K562 (cell line): ENCODE measurements at regions not wholly inside any gene's neighbourhood (a gene's known extent, or its start where the extent isn't known, plus 50 kb on each side); places are given as distances from the start of the nearest gene placed in this dataset.

ENCODE experiments used
- ATAC-seq: fragments of 200-7000 bp; cut with Tn5 transposase; 3 replicates; pipeline ENCODE4 v1.9.1; 2020; ENCODE audit warnings: moderate library complexity
- BruUV-seq: library from RNA; stranded (reverse); fragments of 400-500 nt; replicated peaks from 2 replicates; lab custom pipeline; 2021; lab: Mats Ljungman, UMichigan
- CTCF ChIA-PET: fragments of 300-600 bp; formaldehyde crosslinking; extraction: SDS; loops from one replicate; lab custom pipeline; 2021; ENCODE audit warnings: low intra/inter-chr PET ratio; lab: Yijun Ruan, JAX
- POLR2A ChIA-PET: fragments of 300-600, 350-650 bp; sonication (Branson Sonifier 250); formaldehyde crosslinking; extraction: SDS; loops from one replicate; lab custom pipeline; 2021; ENCODE audit warnings: antibody characterized with exemption, inconsistent platforms; lab: Yijun Ruan, JAX
- DNase-seq, 4 experiments: peaks; one replicate each; pipeline versions ENCODE4 v3.0.0 to v3.0.0-alpha.2; 2011 to 2018; ENCODE audit warnings: low spot score in 3 of 4, mixed read lengths in 3 of 4; ENCODE audit errors: extremely low read depth in 1 of 4
- FAIRE-seq: peaks from 2 replicates; lab custom pipeline; 2011; peaks lifted over from hg19 to GRCh38; lab: Jason Lieb, UNC
- H2AFZ ChIP-seq: 2 replicates; pipeline ENCODE4 v1.6.0; 2011; ENCODE audit warnings: low read depth, low read length, control low read depth, inconsistent platforms
- H3K27ac ChIP-seq: fragments of 200-600 bp; 3 replicates; pipeline ENCODE4 v1.8.0; 2011; ENCODE audit warnings: low read depth, mild to moderate bottlenecking, control low read depth, inconsistent platforms, low read length, moderate library complexity, mixed read lengths; ENCODE audit errors: extremely low read depth
- H3K27me3 ChIP-seq, 2 experiments: fragments of 300-600 bp in 1 of 2; 2 replicates in 1 of 2; 3 replicates in 1 of 2; pipeline versions ENCODE4 v1.6.0 to v1.8.0; 2011; ENCODE audit warnings: inconsistent platforms in 2 of 2, low read length in 2 of 2, mild to moderate bottlenecking in 1 of 2, mixed read lengths in 1 of 2, moderate library complexity in 1 of 2; ENCODE audit not compliant: control insufficient read depth in 2 of 2, insufficient read depth in 2 of 2
- H3K36me3 ChIP-seq: fragments of 300-600 bp; 3 replicates; pipeline ENCODE4 v1.8.0; 2011; ENCODE audit warnings: mild to moderate bottlenecking, low read length, inconsistent platforms; ENCODE audit not compliant: control insufficient read depth, insufficient read depth
- H3K4me1 ChIP-seq, 2 experiments: fragments of 200-600 bp in 1 of 2; replicated peaks in 1 of 2; 2 replicates in 1 of 2; 3 replicates in 1 of 2; pipeline versions ENCODE4 v1.5.1 to v1.8.0; 2011; ENCODE audit warnings: inconsistent platforms in 2 of 2, low read length in 2 of 2, mild to moderate bottlenecking in 1 of 2, mixed read lengths in 1 of 2, moderate library complexity in 1 of 2; ENCODE audit not compliant: control insufficient read depth in 2 of 2, insufficient read depth in 2 of 2
- H3K4me2 ChIP-seq: 2 replicates; pipeline ENCODE4 v1.6.1; 2011; ENCODE audit warnings: low read length, control low read depth, inconsistent platforms, mixed read lengths; ENCODE audit not compliant: insufficient read depth
- H3K4me3 ChIP-seq: fragments of 200-600 bp; sonication (generic), shearing (Covaris generic); 2 replicates; pipeline ENCODE4 v1.5.1; 2016; ENCODE audit warnings: control low read depth, inconsistent platforms
- H3K79me2 ChIP-seq: fragments of 200-600 bp; 3 replicates; pipeline ENCODE4 v1.8.0; 2011; ENCODE audit warnings: low read length, inconsistent platforms; ENCODE audit not compliant: control insufficient read depth, insufficient read depth
- H3K9ac ChIP-seq, 2 experiments: 2 replicates each; pipeline versions ENCODE4 v1.6.0 to v1.6.1; 2011; ENCODE audit warnings: low read depth in 2 of 2, low read length in 2 of 2, control low read depth in 1 of 2, inconsistent platforms in 1 of 2, mild to moderate bottlenecking in 1 of 2, mixed read lengths in 1 of 2; ENCODE audit not compliant: insufficient read depth in 1 of 2
- H3K9me1 ChIP-seq: one replicate; pipeline ENCODE4 v1.6.0; 2011; ENCODE audit warnings: inconsistent platforms, mild to moderate bottlenecking, low read length, moderate library complexity; ENCODE audit not compliant: control insufficient read depth, insufficient read depth
- H3K9me3 ChIP-seq: replicated peaks from 2 replicates; pipeline ENCODE4 v1.5.1; 2011; ENCODE audit warnings: low read depth, low read length, inconsistent platforms; ENCODE audit not compliant: control insufficient read depth, insufficient read depth
- H4K20me1 ChIP-seq: replicated peaks from 2 replicates; pipeline ENCODE4 v1.6.1; 2011; ENCODE audit warnings: low read length, inconsistent platforms, mixed read lengths; ENCODE audit not compliant: control insufficient read depth, insufficient read depth
- CREB1 ChIP-seq, 2 experiments: sonication (generic) in 1 of 2; formaldehyde crosslinking in 1 of 2; IDR thresholded peaks; 2 replicates each; pipeline versions ENCODE4 v1.6.1 to v1.8.0; 2012 to 2022; ENCODE audit warnings: inconsistent platforms in 1 of 2, mild to moderate bottlenecking in 1 of 2, missing genetic modification reagents in 1 of 2, moderate library complexity in 1 of 2
- FOXP1 ChIP-seq: sonication (generic); formaldehyde crosslinking; IDR thresholded peaks from 2 replicates; pipeline ENCODE4 v1.8.0; 2022; ENCODE audit warnings: mild to moderate bottlenecking, missing genetic modification reagents
- GABPB2 ChIP-seq: fragments of 250-450 bp; sonication (Bioruptor Pico); conservative IDR thresholded peaks from 2 replicates; pipeline ENCODE4 v1.5.1; 2021; ENCODE audit warnings: mild to moderate bottlenecking
- HNRNPLL ChIP-seq: fragments of 200-400 bp; formaldehyde crosslinking; IDR thresholded peaks from 2 replicates; pipeline ENCODE4 v1.6.1; 2017; ENCODE audit warnings: low read length, low read depth, mild to moderate bottlenecking; ENCODE audit not compliant: poor library complexity, severe bottlenecking
- NCOR1 ChIP-seq: fragments of 450-650 bp; IDR thresholded peaks from 2 replicates; pipeline ENCODE4 v1.6.1; 2016; ENCODE audit warnings: mild to moderate bottlenecking, moderate library complexity
- PHF20 ChIP-seq: fragments of 450-650 bp; IDR thresholded peaks from 2 replicates; pipeline ENCODE4 v1.6.1; 2018; ENCODE audit not compliant: partially characterized antibody
- XRCC3 ChIP-seq: fragments of 450-650 bp; IDR thresholded peaks from 2 replicates; pipeline ENCODE4 v1.6.1; 2017; ENCODE audit warnings: mild to moderate bottlenecking, moderate library complexity
- ZBTB1 ChIP-seq: sonication (generic); formaldehyde crosslinking; IDR thresholded peaks from 2 replicates; pipeline ENCODE4 v1.8.1; 2023; ENCODE audit warnings: missing genetic modification reagents, low read depth, mild to moderate bottlenecking, borderline replicate concordance
- ZNF12 ChIP-seq: sonication (generic); formaldehyde crosslinking; IDR thresholded peaks from 2 replicates; pipeline ENCODE4 v1.4.0; 2020; ENCODE audit warnings: mild to moderate bottlenecking, missing genetic modification reagents
- WGBS: fragments of 100-300 bp; shearing (Covaris generic); methylation state at CpG from one replicate; pipeline ENCODE4 v1.1.6; 2016; ENCODE audit warnings: low coverage, mixed read lengths; ENCODE audit not compliant: insufficient coverage; ENCODE audit errors: missing lambda C conversion rate; 5-methylcytosine and 5-hydroxymethylcytosine counted together
- in situ Hi-C: fragments of 300-500 bp; cut with MboI; formaldehyde crosslinking; loops from 4 replicates; pipeline ENCODE4 v1.15.0; 2018; ENCODE audit warnings: inconsistent platforms, mixed read lengths
- intact Hi-C: fragments of 100-400 bp; cut with micrococcal nuclease; formaldehyde crosslinking; loops from 2 replicates; pipeline ENCODE4 v1.14.2; 2022
- TF ChIP-seq, protein P1 (sequence below): sonication (generic); formaldehyde crosslinking; IDR thresholded peaks from 2 replicates; pipeline ENCODE4 v1.8.1; 2023; ENCODE audit warnings: mild to moderate bottlenecking, missing genetic modification reagents
- TF ChIP-seq, protein P2 (sequence below): sonication (generic); formaldehyde crosslinking; IDR thresholded peaks from 2 replicates; pipeline ENCODE4 v1.8.0; 2022; ENCODE audit warnings: mild to moderate bottlenecking, low read depth, missing genetic modification reagents

DNA sequence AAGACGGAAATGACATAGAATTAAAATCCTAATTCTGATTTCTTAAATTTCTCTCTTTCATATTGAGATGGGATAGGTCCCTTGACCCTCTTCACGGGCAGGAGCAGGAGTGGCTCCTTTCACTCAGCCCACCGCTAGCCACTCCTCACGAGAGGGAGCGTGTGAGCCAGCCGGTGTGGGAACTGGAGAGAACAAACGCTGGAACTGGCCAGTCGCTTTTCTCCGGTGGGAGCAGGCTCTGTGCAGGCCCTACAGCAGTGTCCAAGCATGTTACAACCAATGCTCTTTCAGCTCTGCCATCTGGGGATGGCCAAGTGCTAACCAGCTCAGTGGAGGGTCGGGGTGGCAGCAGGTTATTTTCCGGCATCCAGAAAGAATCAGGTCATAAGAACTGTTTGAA is 815.5 kb upstream of the ADGRL4 start (continued):
- no peak for TF ChIP-seq XRCC3
- TF ChIP-seq, all 486 proteins: peak for 0

DNA sequence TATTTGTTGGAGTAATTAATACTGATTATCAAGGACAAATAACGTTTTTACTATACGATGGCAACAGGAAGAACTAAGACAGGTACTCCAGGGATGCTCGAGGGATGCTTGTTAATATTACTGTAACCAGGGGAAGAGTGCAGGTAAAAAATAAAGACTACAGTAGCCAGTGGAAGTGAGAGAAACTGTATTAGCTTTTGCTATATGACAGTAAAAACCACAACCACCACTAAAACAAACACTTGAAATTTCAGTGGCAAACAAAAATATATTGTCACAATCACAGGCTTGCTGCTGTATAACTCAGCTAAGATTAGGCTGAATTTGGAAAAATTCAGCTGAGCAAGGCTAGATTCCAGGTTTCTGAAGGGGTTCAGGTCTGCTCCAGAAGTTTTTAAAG is 812.6 kb upstream of the ADGRL4 start:
- CTCF ChIA-PET, result no interaction called here
- Histone ChIP-seq H3K4me3 (no peak overlapping the region), H4K20me1 (no peaks in the 10 kb centered on the region), H3K27me3 (no peaks in the 10 kb centered on the region), H3K4me1 (no peaks in the 10 kb centered on the region), H3K36me3 (no peaks in the 10 kb centered on the region), H2AFZ (no peak overlapping the region), H3K4me2 (no peak overlapping the region), H3K9ac (no peak overlapping the region), H3K9me3 (no peaks in the 10 kb centered on the region; the same call in 1 of the 2 replicates), H3K9me1 (no peaks in the 10 kb centered on the region), H3K27ac (no peak overlapping the region), H3K79me2 (no peaks in the 10 kb centered on the region)
- in situ Hi-C loops (no loop called here), intact Hi-C loops (no loop called here)
- TF ChIP-seq ZNF12 (CRISPR knock-in tag) (no peak), ZBTB1 (no peak), GABPB2 (CRISPR knock-in tag) (no peak), NCOR1 (no peak), FOXP1 (no peak), PHF20 (no peak), CREB1 (IDR thresholded peaks at IDR 0.05) (no peak), CREB1 (CRISPR knock-in tag; IDR thresholded peaks at IDR 0.05) (no peak), HNRNPLL (no peak)
- TF ChIP-seq, protein P1, sequence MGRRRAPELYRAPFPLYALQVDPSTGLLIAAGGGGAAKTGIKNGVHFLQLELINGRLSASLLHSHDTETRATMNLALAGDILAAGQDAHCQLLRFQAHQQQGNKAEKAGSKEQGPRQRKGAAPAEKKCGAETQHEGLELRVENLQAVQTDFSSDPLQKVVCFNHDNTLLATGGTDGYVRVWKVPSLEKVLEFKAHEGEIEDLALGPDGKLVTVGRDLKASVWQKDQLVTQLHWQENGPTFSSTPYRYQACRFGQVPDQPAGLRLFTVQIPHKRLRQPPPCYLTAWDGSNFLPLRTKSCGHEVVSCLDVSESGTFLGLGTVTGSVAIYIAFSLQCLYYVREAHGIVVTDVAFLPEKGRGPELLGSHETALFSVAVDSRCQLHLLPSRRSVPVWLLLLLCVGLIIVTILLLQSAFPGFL (CRISPR knock-in tag), result no peak
- TF ChIP-seq, protein P2, sequence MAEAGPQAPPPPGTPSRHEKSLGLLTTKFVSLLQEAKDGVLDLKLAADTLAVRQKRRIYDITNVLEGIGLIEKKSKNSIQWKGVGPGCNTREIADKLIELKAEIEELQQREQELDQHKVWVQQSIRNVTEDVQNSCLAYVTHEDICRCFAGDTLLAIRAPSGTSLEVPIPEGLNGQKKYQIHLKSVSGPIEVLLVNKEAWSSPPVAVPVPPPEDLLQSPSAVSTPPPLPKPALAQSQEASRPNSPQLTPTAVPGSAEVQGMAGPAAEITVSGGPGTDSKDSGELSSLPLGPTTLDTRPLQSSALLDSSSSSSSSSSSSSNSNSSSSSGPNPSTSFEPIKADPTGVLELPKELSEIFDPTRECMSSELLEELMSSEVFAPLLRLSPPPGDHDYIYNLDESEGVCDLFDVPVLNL (CRISPR knock-in tag), result no peak
- WGBS, result 3% methylated on average over 3 of the region's 3 CpGs
- POLR2A ChIA-PET, result no interaction called here
- no peak for ATAC-seq
- no TSS peak for BruUV-seq
- no peak for FAIRE-seq
- DNase-seq, result no peak
